GM19463 (cell line): ENCODE measurements at regions not wholly inside any gene's neighbourhood (a gene's known extent, or its start where the extent isn't known, plus 50 kb on each side); places are given as distances from the start of the nearest gene placed in this dataset.

Experiments used
- ATAC-seq: cut with Tn5 transposase; IDR thresholded peaks from one replicate; pipeline ENCODE4 v1.9.1; 2021; ENCODE audit warnings: mild to moderate bottlenecking, moderate library complexity; ENCODE audit not compliant: unreplicated experiment

- ATAC-seq: no peak
Observed at GRCh38 chr5:165201369-165201768, 1696.0 kb downstream of the MAT2B start.

DNA sequence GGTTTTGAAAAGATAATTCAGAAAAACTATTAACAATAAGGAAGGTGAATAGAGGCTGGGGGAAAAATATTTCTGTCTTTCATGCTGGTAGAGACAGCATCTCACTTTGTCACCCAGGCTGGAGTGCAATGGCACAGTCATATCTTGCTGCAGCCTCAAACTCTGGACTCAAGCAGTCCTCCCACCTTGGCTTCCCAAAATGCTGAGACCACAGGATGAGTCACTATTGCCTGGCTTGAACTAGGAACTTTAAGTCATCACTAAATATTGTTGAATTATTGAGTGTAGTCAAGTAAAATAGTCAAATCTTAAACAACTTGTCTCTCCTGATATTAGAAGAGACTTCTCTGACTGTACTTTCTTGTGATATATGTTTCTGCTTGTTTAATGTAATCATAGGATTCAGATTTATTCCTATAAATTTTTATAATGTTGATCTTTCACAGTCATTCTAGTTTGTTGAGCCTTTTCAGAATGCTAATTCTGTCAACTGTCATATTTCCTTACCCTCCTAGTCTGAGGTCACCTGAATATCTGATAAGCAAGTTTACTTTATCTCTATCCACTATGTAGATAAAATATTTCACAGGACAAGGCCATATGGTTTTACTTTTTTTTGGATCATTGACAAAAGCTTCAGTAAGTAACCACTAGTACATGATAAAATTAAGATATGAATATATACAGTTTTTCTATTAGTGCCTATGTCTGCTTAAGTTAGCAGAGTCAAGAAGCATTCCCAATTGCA lies 1696.5 kb downstream of the MAT2B start:
- no peak for ATAC-seq

DNA sequence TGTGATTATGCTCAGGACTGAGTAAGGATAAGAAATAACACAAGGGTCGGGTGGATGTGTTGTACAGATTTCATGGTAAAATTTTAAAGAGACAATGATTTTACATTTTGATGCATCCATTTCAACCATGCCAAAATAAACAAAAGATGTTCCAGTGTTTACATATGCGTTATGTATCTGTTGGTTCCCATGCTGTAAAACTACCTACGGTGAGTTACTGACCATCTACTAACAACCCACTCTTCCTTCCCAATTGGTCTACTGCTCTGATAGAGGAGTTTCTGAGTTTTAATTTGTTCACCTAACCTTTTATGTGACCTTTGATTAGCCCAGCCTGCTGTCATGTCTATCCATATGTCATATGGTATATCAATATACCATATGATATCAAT lies 1697.1 kb downstream of the MAT2B start:
- ATAC-seq: no peak

GRCh38 chr5:165209101-165209727 lies 1703.8 kb downstream of the MAT2B start:
- no peak for ATAC-seq

DNA sequence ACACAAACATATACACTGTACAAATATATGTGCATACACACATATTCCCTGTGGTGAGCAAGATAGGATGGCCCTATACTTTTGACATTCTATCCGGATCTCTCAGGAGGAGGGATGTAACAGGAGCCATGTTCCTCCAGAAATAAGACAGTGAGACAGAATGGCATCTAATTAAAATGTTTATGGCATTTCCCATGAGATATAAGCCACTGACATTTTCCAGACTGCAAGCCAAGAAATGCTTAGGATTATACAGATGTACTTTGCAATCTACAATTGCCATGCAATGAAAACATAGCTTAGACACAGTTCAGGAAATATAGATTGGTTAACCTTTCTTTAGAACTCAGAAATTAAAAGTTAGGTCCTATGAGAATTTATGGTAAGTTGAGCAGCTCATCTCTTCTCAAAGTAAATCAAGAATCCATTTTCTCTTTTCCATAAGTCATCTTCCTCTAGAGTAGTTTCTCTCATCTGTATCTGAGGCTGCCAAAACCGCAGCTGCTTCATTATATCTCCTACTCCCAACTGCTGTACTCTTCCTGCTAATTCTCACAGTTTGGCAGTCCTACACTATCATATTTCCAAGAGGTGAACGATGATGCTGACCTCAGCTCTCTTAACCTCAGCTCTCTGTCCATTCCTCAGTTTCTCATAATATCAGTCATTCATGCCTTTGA lies 1719.1 kb downstream of the MAT2B start:
- ATAC-seq: no peak

DNA sequence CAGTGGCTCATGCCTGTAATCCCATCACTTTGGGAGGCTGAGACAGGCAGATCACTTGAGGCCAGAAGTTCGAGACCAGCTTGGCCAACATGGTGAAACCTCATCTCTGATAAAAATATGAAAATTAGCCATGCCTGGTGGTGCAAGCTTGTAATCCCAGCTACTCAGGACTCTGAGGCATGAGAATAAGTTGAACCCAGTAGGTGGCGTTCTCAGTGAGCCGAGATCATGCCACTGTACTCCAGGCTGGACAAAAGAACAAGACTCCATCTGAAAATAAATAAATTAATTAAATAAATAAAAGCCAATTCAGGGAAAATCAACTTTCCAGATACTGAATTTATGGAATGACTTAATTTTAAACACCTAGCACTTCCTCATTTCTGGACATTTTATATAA lies 1722.1 kb downstream of the MAT2B start:
- ATAC-seq: no peak

GRCh38 chr5:165228184-165228583 lies 1722.8 kb downstream of the MAT2B start:
- no peak for ATAC-seq

GRCh38 chr5:165231821-165232508 lies 1726.5 kb downstream of the MAT2B start:
- ATAC-seq: no peak

- ATAC-seq: no peak
Observed at GRCh38 chr5:165232509-165233028, 1727.2 kb downstream of the MAT2B start.

DNA sequence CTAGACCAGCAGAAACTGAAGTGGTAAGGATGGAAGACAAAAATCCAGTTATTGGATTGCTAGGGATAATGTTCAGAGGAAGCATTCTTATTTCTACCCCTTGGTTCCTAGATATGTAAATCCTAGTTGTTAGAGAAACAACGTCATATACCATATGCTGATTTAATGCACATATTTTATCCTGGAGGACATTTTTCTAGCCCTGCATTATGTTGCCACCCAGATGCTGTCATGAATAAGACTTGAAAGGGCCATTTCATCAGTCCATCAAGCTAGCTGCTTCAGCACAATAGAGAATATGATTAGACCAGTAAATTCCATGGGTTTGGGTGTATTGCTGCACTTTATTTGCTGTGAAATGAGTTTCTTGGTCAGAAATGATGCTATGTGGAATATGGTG lies 1736.4 kb downstream of the MAT2B start:
- no peak for ATAC-seq

DNA sequence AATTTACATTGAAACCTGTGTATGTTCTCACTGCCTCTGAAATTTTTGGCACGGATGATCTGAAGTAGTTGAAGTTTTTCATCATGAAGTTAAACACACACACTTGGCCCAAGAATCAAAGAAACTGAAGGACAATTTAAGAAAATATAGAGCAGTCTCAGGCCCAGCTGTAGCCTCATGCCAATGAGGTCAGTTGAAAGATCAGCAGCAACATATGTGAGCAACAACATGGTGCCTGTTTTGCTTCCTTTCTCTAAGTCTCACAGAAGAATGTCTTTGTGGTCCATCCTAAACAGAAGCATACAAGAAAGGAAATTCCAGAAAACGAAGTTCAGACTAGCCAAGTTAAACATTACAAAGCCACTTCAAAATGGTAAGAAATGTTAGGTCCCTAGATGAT lies 1737.2 kb downstream of the MAT2B start:
- ATAC-seq: no peak

- no peak for ATAC-seq
Observed at GRCh38 chr5:165244407-165244806, 1739.0 kb downstream of the MAT2B start.

- no peak for ATAC-seq
Observed at GRCh38 chr5:165258197-165258771, 1752.9 kb downstream of the MAT2B start.

GRCh38 chr5:165260426-165260825 lies 1755.0 kb downstream of the MAT2B start:
- no peak for ATAC-seq

GRCh38 chr5:165263536-165263935 lies 1758.1 kb downstream of the MAT2B start:
- ATAC-seq: no peak

- no peak for ATAC-seq
Observed at GRCh38 chr5:165266939-165267338, 1761.5 kb downstream of the MAT2B start.

DNA sequence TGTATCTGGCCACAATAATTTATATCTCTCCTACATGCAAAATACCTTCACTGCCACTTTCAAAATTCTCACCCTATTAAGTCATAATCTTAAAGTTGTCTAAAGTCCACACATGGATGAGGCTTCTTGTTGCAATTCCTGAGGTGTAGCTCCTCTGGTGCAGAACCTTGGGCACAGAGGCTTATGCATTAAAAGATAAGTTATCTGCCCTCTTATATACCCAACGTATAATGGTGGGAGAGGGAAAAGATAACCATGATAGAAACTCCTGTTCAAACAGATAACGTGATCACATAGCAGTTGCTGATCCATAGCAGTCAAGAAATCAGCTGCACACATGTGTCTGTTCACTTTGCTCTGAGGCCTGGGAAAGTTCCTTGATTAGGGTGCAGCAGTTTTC lies 1767.0 kb downstream of the MAT2B start:
- no peak for ATAC-seq

DNA sequence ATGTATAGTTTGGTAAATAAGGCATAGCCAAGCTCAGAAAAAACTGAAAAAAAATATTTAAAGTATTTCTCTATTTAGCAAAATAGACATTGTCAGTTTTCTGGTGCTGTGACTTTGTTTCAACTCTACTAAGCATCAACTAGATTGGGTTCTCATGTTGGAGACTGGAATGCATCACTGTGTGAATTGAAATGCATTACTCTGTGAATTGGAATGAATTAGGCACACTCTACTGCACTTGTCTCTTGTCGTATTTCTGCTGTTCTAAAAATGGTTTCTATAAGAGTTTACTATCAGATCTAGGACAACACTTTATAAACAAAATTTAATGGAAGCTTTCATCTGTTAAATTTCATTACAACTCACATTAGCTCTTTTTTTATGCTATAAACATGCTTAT lies 1772.2 kb downstream of the MAT2B start:
- no peak for ATAC-seq

DNA sequence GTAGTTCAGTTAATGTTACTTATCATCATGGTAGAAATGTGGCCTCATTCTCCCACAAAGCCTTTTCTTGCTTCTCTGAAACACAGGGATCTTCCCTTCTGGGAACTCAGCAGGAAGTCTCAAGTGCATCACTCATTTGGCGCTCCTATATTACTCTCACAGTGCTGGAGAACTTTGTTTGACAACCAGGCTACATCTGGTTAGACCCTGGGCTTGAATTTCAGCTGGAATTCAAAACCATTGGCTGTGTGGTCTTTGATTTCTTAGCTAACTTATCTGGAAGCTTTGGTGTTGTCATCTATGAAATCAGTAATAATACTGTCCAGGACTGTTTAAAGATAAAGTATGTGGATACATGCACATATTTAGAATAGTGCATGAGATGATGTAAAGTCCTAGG lies 1777.1 kb downstream of the MAT2B start:
- ATAC-seq: no peak

DNA sequence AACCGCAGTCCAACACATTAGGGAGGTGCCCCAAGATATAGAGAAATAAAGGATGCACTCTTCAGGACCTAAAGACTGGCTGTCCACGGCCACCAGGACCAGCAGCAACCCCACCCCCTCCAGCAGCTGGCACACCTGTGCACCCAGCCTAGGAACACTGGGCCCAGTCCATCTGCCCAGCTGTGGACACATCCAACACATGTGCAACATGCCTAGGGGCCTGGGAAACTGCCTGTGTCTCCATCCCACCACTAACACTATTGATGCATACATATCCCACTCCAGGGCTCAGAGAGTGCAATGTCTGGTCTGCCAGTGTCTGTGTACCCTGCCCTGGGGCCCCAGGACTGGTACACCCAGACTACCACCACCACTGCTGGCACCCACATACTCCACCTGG lies 1781.3 kb downstream of the MAT2B start:
- no peak for ATAC-seq

- no peak for ATAC-seq
Observed at GRCh38 chr5:165290535-165290934, 1785.1 kb downstream of the MAT2B start.
